ENCODE measurements at regions not wholly inside any gene's neighbourhood (a gene's known extent, or its start where the extent isn't known, plus 50 kb on each side); places are given as distances from the start of the nearest gene placed in this dataset.
"Not testable (repeated sequence)": the region's sequence is repeated elsewhere in the genome, so short reads cannot be mapped to it uniquely, and the experiment has no call there.

DNA sequence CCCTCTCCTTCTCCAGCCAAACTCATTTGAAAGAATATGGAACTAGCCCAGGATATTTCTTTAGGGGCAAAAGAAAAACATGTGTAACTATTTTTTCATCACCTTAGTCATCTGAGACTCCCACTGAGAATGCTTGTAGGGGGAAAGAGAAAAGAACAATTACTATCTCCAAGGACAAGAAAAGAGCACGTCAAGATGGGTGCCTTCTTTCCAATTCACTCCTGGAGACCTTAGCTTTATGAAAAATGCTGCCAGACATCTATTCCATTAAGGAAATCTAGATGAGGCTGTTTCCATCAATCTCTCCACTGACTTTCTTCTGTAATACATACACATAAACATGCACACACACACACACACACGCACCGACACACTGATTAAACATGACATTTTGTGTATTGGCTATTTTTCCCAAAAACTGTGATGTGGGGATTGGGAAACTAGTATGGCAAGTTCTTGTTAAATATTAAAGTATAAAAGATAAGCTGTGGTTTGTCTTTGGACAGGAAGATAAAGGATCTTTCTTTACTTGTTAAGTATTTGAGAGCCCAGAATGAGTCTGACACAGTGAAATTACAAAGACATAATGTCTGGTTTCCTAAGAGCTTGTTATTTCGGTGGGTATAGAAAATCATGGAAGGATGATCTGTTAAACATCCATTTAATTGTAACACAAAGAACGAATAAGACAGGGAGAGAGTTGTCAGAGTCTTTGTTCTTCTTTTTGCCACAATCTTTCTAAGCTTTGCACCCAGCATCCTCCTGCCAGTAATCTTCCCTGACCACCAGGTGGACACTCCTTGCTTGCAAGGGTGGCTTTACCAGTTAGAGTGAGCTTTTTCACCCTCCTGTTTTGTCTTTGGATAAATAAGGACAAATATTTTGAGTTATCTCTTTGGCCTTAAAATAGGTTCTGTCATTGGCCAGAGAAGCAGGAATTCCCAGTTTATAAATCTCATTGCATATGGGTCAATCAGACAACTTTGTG lies 177.3 kb upstream of the TMEM72 start:
- no peak for DNase-seq (ENCODE audit: low read depth, low spot score)

DNA sequence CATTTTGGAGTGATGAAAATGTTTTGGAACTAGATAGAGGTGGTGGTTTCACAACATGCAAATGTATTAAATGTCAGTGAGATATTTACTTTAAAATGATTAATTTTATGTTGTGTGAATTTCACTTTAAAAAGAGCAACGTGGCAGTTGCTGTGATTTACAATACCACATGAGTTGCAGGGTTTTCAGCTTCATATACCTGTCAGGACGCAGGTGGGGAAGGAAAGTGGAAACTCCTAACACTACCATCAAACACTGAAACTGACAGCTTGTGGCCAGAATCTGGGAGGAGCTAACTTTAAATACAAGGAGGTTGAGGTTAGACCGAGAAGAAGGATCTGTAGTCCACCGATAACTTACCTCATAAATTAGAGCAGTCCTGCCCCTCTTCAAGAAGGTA lies 168.9 kb upstream of the TMEM72 start:
- DNase-seq (ENCODE audit: low read depth, low spot score): no peak

DNA sequence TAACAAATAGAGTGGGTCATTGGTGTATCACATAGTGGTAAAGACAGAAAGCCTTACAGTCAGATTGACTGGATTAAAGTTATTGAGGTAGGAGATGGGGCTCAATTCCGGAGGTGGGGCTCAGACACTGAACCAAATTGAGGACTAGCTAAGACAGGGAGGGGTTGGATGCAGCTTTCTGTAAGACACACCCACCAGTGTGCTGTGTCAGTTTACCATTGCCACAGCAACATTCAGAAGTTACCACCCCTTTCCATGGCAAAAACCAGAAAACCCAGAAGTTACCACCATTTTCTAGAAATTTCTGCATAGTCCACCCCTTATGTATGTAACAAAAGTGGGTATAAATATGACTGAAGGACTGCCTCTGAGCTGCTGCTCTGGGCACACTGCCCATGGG lies 167.6 kb upstream of the TMEM72 start:
- no peak for DNase-seq (ENCODE audit: low read depth, low spot score)

DNA sequence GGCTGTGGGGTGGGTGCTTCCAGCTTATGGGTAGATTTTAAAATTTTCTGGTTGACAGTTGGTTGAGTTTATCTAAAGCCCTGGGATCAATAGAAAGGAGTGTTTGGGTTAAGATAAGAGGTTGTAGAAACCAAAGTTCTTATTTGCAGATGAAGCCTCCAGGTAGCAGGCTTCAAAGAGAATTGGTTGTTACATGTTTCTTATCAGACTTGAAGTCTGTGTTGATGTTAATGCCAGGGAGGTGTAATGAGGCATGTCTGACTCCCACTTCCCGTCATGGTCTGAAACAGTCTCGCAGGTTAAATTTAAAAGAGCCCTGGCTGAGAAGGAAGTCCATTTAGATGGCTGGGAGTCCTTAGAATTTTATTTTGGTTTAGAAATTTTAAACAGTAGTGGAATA lies 165.2 kb upstream of the TMEM72 start:
- DNase-seq (ENCODE audit: low read depth, low spot score): no peak

DNA sequence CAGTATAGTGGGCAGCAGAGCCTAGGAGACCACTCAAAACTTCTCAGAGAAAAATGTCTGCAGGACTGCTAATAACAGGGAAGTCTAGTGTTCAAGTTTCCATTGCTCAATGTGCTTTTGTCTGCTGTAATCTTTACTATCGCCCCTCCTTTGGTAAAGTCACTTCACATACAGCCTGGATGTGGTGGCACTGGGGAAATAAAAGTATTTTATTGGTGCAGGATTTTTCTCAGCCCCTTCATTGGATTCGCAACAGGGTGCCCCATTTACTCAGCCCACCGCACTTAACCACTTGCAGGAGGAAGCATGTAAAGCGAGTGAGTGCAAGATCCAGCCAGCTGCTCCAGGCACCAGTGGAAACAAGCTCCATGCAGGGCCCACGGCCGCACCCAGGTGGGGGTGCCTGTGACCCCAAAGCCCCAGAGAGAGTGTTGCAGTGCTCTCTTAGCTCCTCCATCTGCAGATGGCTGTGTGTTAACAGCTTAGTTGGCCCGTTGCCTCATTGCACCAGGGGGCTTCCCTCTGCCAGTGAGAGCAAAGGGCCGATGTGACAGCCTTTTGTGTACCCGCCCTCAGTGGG lies 163.5 kb upstream of the TMEM72 start:
- DNase-seq (ENCODE audit: low read depth, low spot score): no peak

DNA sequence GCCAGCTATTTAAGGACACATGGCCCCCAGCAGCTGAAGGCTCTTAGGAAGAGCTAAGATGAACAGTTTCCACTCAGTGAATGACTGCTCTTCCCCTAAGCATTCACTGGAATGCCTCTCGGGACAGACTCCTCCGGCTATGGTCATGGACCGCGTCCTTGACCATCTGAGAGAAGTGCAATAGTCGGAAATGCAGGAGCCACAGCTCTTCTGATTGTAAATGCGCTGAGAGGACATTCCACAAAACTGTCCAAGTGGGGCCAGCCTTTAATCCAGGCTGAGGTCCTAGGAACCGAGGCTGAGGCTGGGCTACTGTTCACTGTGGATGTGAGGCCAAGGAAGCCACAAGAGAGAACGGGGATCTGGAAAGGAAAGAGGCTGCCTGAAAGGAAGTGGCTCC lies 162.0 kb upstream of the TMEM72 start:
- no peak for DNase-seq (ENCODE audit: low read depth, low spot score)

DNA sequence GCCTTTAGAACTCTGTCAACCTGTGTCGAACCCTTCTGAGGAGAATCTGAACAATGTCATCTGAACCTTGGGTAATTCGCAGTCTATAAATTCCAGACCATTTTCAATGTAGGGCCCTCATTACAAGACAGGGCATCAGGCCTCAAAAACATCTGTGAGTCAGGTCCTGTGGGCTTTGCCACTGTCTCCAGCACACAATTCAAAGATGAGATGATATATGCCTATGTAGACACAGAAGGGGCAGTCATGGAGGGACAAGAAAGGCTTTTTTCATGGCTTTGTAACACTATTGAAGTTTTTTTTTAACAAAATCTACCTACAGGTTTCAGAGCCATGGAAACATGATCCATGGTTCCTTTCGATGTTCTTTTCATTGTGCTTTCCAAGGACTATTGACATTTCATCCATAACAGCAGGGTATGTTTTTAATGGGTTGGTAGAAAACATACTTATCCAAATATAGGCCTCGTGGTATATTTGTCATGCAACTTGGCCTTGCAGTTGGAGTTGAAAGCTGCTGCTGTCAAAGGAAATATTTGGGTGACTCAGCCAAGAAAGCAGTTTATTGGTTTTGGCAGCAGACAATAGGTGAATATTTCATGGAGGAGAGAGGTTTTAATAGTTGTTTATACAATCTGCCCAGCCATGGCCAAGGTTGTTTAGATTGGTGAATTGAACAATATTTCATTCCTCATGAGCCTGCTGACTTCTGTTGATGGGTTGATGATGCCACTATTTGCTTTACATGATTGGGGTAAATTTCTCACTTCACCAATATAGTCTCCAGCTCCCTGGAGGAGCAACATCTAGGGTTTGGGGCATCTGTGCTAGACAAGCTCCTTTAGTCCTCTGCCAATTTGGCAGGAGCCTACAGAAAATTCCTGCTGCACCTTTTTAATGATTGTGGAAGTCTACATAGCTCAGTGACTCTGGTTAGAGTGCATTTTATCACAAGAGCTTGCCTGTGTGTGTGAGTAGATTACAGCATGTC lies 158.4 kb upstream of the TMEM72 start:
- DNase-seq (ENCODE audit: low read depth, low spot score): no peak

DNA sequence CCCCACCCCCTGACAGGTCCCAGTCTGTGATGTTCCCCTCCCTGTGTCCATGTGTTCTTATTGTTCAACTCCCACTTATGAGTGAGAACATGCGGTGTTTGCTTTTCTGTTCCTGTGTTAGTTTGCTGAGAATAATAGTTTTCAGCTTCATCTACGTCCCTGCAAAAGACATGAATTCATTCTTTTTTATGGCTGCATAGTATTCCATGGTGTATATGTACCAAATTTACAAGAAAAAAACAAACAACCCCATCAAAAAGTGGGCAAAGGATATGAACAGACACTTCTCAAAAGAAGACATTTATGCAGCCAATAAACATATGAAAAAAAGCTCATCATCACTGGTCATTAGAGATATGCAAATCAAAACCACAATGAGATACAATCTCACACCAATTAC lies 156.8 kb upstream of the TMEM72 start:
- DNase-seq (ENCODE audit: low read depth, low spot score): not testable (repeated sequence)

DNA sequence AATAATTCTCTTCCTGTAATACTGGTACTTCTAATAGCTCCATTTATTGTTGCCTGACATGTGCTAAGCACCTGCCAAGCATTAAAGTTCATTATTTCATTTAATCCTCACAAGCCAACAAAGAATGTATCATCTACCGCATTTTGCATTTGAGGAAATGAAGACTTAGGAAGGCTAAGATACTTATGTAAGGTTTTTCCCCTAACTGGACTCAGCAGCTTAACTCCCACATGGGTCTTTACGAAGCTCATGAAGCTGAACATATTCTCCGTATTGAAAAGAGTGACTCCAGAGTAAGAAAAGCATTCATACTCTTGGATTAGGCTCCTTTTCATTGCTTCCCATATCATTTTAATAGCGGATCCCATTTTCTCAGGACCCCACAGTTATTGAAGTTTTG lies 155.7 kb upstream of the TMEM72 start:
- no peak for DNase-seq (ENCODE audit: low read depth, low spot score)

DNA sequence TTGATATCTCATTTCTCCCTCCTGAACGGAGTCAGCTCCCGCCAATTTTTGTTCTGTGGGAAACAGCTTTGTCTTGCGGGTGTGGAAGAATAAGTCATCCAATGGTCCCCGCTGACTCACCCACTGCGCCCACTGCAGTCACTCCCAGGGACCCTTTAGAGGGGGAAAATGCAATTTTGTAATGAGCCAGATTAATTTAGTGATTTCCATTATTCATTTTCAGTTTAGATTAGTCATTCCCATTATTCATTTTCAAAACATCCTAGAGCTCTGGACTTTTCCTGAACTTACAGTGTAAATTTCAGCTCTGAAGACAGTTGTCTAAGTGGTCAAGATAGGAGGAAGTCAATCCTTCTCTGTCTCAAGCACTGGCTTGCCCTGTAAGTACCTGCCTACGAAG lies 154.9 kb upstream of the TMEM72 start:
- no peak for DNase-seq (ENCODE audit: low read depth, low spot score)

DNA sequence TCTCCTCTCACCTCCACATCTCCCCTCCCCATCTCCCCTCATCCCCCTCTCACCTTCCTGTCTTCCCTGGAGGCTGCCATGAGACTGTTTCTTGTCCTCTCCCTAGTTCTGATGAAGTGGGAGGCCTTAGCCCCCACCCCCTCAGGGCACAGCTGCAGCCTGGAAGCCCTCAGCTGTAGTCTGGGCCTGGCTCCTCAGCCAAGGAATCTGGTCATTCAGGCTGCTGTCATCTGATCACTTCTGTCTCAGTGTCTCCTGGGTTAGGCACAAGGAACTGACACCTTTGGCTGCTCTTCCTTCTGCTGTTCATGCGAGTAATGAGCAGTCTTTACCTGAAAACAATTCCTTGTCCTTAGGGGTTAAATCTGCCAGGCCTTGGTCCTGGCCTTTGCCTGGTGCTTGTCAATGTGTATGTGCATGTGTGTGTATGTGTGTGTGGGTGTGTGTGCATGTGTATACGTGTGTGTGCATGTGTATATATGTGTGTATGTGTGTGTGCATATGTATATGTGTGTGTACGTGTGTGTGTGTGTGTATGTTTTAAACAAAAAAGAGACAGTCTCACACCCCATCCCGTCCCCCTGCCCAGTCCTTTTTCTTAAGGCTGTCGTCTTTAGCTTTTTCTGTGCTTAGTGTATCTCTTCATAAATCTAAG lies 153.5 kb upstream of the TMEM72 start:
- no peak for DNase-seq (ENCODE audit: low read depth, low spot score)

DNA sequence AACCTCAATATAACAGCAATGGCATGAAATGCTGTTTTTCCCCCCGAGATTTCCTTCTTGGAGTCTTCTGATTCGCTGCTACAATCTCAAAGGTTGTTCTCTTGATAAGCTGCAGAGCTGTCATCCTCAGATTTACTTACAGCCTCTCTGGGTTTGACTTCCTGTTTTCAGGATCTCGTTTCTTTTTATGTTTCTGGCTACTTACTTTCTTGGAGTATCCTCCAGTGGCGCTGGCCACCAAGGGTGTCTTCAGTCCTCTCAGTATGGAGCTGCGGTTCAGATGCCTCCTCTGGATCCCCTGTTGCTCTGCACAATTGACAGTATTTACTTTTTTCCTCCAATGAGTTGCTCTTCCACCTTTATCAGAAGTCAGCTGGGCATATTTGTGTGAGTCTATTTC lies 152.0 kb upstream of the TMEM72 start:
- no peak for DNase-seq (ENCODE audit: low read depth, low spot score)

DNA sequence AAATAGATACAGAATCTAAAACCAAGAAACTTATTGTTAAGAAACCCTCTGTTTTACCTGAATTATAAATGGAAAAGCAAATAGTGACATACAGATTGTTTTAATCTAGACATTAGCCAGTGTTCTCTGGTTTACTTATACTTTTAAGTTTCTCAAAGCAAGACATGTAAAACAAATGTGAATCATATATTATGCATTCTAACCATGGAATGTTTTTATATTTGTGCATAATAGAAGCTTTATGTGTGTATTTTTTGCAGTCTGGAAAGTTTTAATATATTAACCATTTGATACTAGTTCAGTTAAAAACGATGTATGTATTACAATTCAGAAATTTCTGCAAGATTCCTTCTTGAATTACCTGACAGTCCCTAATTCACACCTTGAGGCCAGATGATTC lies 150.6 kb upstream of the TMEM72 start:
- no peak for DNase-seq (ENCODE audit: low read depth, low spot score)

DNA sequence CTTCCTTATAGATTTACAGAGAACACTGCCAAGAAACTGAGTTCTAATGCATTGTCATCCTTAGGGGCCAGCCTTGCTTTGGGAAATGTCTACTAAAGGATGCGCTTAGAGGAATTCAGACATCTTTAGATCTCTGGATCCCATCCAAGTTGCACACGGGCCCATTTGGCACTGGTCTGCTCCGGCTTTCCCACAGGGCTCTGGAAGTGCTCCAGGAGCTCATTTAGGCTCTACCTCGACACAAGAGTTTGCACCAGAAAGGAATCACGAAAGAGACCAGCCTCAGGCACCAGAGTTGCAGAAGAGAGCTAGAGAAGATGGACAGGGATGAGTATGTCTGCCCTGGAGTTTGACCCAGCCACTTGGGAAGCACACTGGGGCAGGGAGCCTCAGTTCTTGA lies 150.1 kb upstream of the TMEM72 start:
- no peak for DNase-seq (ENCODE audit: low read depth, low spot score)

DNA sequence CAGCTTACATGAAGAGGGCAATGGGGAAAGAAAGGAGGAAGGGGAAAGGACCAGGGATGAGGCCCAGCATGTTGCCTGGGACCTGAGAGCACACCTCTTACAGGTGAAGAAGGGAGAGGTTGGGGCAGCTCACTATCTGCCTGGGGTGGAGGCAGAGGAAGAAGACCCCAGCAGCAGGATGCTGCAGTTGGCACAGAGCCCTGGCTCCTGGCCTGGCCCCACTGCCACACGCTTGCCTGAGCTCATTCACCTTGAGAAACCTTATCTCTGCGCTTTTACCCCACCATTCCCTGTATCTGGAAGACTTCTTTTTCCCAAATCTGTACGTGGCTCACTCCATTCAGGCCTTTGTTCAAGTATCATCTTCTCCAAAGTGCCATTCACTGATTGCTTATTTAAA lies 147.8 kb upstream of the TMEM72 start:
- no peak for DNase-seq (ENCODE audit: low read depth, low spot score)

DNA sequence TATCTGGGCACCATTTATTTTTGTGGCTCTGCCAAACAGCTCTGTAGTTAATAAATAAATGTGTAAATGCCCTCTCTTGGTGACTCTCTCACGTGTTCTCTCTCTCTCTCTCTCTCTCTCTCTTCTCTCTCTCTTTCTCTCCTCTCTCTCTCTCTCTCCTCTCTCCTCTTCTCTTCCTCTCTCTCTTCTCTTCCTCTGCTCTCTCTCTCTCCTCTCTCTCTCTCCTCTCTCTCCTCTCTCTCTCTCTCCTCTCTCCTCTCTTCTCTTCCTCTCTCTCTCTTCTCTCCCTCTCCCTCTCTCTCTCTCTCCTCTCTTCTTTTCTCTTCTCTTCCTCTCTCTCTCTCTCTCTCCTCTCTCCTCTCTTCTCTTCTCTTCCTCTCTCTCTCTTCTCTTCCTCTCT lies 145.8 kb upstream of the TMEM72 start:
- no peak for DNase-seq (ENCODE audit: low read depth, low spot score)

DNA sequence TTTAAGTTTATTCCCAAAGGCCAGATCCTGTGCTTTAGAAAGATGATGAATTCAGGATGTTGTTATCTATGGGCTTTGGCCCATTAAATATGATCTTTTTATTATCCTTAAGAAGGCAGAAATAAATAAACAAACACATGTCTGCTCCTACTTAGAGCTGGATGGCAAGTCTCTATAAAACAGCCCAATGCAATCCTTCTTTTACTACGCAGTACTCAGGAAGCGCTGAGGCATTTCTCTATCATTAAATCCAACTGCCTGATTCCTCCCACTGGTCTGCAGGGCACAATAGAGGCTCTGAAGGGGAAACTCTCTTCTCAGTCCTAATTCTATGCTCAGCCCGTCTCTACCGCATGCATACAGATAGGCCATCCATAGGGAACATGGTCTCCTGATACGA lies 144.5 kb upstream of the TMEM72 start:
- DNase-seq (ENCODE audit: low read depth, low spot score): no peak

DNA sequence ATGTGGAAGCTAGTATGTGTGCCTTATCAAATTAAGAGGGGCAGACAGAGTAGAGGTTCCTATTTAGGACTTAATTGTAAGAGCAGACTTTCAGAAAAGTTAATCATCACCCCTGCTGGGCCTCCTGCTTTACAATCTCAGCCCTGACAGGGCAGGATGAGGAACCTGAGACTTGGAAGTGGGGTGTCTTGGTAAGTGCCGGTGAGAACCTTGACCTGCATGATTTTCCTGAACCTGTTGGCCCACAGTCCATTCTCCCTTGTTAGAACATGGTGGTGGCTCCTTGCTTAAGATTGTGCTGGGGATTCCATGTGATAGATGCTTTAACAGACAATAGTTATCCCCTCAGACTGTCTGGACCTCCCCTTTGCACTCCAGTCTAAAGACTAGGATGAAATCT lies 141.7 kb upstream of the TMEM72 start:
- DNase-seq (ENCODE audit: low read depth, low spot score): no peak

DNA sequence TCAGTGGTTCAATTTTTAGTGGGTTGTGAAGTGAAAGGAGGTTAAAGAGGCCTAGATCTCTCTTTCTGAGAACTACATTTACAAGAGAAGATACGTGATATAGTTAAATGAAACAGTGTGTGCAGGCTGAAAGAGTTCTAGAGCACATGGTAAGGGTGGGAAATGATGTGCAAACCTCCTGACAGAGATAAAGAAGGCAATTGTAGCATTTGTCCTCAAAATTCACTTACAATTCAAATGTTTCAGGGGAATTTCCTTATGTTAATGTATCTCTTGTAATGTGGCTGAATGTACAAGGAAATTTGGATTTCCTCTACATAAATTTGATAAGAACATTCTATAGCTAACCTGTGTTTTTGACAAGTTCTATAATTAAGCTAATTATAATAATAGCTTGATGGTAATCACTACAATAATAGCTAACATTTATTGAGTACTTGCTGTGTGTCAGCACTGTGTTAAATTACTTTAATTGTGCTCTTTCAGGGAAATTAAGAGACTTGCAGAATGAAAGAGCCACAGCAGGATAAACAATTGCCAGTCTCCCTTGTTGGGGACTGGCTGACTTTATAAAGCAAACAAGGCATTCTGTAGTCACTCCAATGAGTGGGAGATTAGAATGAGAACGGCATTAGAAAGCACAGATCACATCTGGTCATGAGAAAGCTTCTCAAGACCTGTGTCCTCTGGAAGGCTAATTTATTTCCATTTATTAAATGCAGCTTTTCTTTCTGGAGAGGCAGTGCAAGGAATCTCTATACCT lies 139.7 kb upstream of the TMEM72 start:
- DNase-seq (ENCODE audit: low read depth, low spot score): no peak

DNA sequence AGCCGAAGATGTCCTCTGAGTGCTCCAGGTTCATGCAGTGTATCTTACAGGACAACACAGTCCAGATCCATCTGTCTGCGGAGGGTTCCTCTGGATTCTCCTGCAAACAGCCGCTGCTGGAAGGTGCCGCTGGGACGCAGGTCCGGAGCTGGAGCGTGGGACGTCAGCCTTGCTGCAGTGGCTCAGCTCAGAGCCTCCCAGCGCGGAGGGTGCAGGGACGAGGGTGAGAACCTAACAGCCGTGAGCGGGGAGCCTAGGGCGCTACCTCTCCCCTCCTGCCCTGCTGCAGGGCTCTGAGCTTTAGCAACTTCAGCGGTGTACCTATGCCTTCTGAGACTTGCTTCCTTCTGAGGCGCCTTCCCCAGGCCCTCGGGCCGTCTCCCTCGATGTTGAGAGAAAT lies 137.6 kb upstream of the TMEM72 start:
- no peak for DNase-seq (ENCODE audit: low read depth, low spot score)

Data from activated CD4-positive, CD25-positive, alpha-beta regulatory T cell treated with anti-CD3 and anti-CD28 coated beads, Interleukin-2, amount 50 U/mL, for 16 hours (primary cell).